ENCODE measurements at regions not wholly inside any gene's neighbourhood (a gene's known extent, or its start where the extent isn't known, plus 50 kb on each side); places are given as distances from the start of the nearest gene placed in this dataset.
A peak's percentile ranks its signal among the peaks of the same experiment; 100 is the strongest.
"Not testable (repeated sequence)": the region's sequence is repeated elsewhere in the genome, so short reads cannot be mapped to it uniquely, and the experiment has no call there.

GRCh38 chr1:192489047-192489446 lies 86.5 kb upstream of the RGS1 start:
- no peak overlapping the region for H3K4me3 ChIP-seq (ENCODE audit: low read depth, low read length)
- TF ChIP-seq CTCF (IDR thresholded peaks at IDR 0.05; ENCODE audit: low read depth, low read length, missing control alignments), result no peak
- in situ Hi-C loops (cut with HindIII; ENCODE audit: low sequenced_read_pairs), result loop anchor here (25.0 kb wide), 1 partner anchor 98 kb away; the partner anchor contains the start of gene RGS1
- no peak for DNase-seq (ENCODE audit: low read depth)

DNA sequence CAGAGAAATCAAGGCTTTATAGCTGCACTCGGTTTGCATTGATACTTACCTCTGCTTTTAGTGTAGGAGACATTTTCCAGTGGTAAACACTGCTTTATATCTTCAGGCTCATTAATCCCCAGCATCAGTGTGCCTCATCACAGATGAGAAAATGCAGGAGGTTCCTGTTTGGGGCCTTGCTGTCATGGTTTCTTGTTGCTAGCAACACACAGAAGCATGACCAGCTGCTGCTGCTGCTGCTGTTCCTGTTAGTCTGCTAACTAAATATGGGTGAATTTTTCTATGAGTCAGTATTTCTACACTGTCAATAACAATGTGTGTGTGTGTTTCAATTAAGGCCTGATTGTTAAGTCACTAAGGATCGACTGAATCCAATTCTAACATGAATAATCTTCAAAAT lies 85.8 kb upstream of the RGS1 start:
- in situ Hi-C loops (cut with HindIII; ENCODE audit: low sequenced_read_pairs), result loop anchor here (25.0 kb wide), 1 partner anchor 98 kb away; the partner anchor contains the start of gene RGS1
- TF ChIP-seq CTCF (IDR thresholded peaks at IDR 0.05; ENCODE audit: low read depth, low read length, missing control alignments), result no peak
- H3K4me3 ChIP-seq (ENCODE audit: low read depth, low read length), result no peak overlapping the region
- peak; percentile 80 for DNase-seq (ENCODE audit: low read depth)

GRCh38 chr1:192491804-192492554 lies 83.6 kb upstream of the RGS1 start:
- H3K4me3 ChIP-seq (ENCODE audit: low read depth, low read length), result no peak overlapping the region
- in situ Hi-C loops (cut with HindIII; ENCODE audit: low sequenced_read_pairs), result loop anchor here (25.0 kb wide), 1 partner anchor 95 kb away; the partner anchor contains the start of gene RGS1
- TF ChIP-seq CTCF (IDR thresholded peaks at IDR 0.05; ENCODE audit: low read depth, low read length, missing control alignments), result no peak
- no peak for DNase-seq (ENCODE audit: low read depth)

DNA sequence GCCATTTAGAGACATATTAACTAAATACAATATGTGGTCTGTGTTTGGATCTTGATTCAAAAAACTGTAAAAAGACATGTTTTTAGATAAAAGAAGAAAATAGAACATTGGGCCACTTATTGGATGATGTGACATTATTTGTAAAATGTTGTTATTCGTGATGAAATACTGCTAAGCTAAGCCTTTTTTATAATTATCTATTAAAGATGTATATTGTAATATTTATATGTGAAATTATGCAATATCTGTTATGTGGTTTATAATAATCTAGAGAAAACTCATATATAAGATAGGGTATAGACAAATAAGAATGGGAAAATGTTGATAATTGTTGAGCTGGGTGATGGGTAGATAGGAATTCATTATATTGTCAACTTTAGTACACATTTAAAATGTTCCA lies 82.0 kb upstream of the RGS1 start:
- no peak for TF ChIP-seq CTCF (IDR thresholded peaks at IDR 0.05; ENCODE audit: low read depth, low read length, missing control alignments)
- no peak overlapping the region for H3K4me3 ChIP-seq (ENCODE audit: low read depth, low read length)
- no peak for DNase-seq (ENCODE audit: low read depth)
- in situ Hi-C loops (cut with HindIII; ENCODE audit: low sequenced_read_pairs), result loop anchor here (25.0 kb wide), 1 partner anchor 94 kb away; the partner anchor contains the start of gene RGS1

GRCh38 chr1:192496369-192497056 lies 79.1 kb upstream of the RGS1 start:
- DNase-seq (ENCODE audit: low read depth), result no peak
- no peak for TF ChIP-seq CTCF (IDR thresholded peaks at IDR 0.05; ENCODE audit: low read depth, low read length, missing control alignments)
- no peak overlapping the region for H3K4me3 ChIP-seq (ENCODE audit: low read depth, low read length)
- in situ Hi-C loops (cut with HindIII; ENCODE audit: low sequenced_read_pairs), result loop anchor here (25.0 kb wide), 1 partner anchor 91 kb away; the partner anchor contains the start of gene RGS1

DNA sequence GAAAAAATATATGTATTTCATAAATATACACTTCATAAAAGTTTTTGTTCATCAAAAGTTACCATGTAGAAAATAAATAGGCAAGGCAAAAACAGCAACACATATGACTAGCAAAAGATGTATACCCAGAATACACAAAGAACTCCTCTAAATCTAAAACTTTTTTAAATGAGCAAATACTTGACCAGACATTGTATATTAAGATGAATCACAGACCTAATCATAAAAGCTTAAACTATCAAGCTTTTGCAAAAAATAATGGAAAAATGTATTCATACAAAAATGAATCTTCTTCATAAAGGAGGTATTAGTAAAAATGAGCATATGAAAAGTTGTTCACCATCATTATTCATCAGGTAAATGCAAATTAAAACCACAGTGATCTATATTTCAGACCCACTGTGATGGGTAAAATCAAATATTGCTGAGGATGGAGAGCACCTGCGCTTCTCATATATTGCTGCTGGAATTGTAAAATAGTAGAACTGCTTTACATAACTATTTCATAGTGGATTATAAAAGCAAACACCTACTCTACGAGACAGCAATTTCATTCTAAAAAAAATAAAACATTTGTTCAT lies 78.3 kb upstream of the RGS1 start:
- no peak for DNase-seq (ENCODE audit: low read depth)
- TF ChIP-seq CTCF (IDR thresholded peaks at IDR 0.05; ENCODE audit: low read depth, low read length, missing control alignments), result no peak
- in situ Hi-C loops (cut with HindIII; ENCODE audit: low sequenced_read_pairs), result loop anchor here (25.0 kb wide), 1 partner anchor 90 kb away; the partner anchor contains the start of gene RGS1
- no peak overlapping the region for H3K4me3 ChIP-seq (ENCODE audit: low read depth, low read length)

DNA sequence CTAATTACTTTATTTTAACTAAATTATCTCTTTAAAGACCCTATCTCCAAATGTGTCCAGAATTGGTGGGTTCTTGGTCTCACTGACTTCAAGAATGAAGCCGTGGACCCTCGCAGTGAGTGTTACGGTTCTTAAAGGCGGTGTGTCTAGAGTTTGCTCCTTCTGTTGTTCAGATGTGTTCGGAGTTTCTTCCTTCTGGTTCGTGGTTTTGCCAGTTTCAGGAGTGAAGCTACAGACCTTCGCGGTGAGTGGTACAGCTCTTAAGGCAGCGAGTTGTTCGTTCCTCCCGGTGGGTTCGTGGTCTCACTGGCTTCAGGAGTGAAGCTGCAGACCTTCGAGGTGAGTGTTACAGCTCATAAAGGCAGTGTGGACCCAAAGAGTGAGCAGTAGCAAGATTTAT lies 77.5 kb upstream of the RGS1 start:
- H3K4me3 ChIP-seq (ENCODE audit: low read depth, low read length), result not testable (repeated sequence)

GRCh38 chr1:192499061-192499581 lies 76.5 kb upstream of the RGS1 start:
- in situ Hi-C loops (cut with HindIII; ENCODE audit: low sequenced_read_pairs), result loop anchor here (25.0 kb wide), 1 partner anchor 88 kb away; the partner anchor contains the start of gene RGS1
- not testable (repeated sequence) for DNase-seq (ENCODE audit: low read depth); H3K4me3 ChIP-seq (ENCODE audit: low read depth, low read length)

More for the DNA sequence above, 77.5 kb upstream of the RGS1 start:
- DNase-seq (ENCODE audit: low read depth), result not testable (repeated sequence)
- in situ Hi-C loops (cut with HindIII; ENCODE audit: low sequenced_read_pairs), result loop anchor here (25.0 kb wide), 1 partner anchor 89 kb away; the partner anchor contains the start of gene RGS1

- DNase-seq (ENCODE audit: low read depth); H3K4me3 ChIP-seq (ENCODE audit: low read depth, low read length); in situ Hi-C loops (cut with HindIII; ENCODE audit: low sequenced_read_pairs): not testable (repeated sequence)
Measured at GRCh38 chr1:192500541-192500940, 75.0 kb upstream of the RGS1 start.

Measured in astrocyte of the cerebellum (primary cell).